ENCODE measurements at regions not wholly inside any gene's neighbourhood (a gene's known extent, or its start where the extent isn't known, plus 50 kb on each side); places are given as distances from the start of the nearest gene placed in this dataset.
A peak's percentile ranks its signal among the peaks of the same experiment; 100 is the strongest.
"Not testable (repeated sequence)": the region's sequence is repeated elsewhere in the genome, so short reads cannot be mapped to it uniquely, and the experiment has no call there.

- no peak for DNase-seq
These were observed 982.2 kb upstream of the EPHA6 start for GRCh38 chr3:95832146-95832545.

GRCh38 chr3:95860628-95861027, 953.8 kb upstream of the EPHA6 start:
- not testable (repeated sequence) for DNase-seq

- no peak for DNase-seq
These were observed 930.6 kb upstream of the EPHA6 start for GRCh38 chr3:95883801-95884200.

GRCh38 chr3:95886616-95887015, 927.8 kb upstream of the EPHA6 start:
- no peak for DNase-seq

GRCh38 chr3:95887114-95887513, 927.3 kb upstream of the EPHA6 start:
- DNase-seq, result no peak

GRCh38 chr3:95894820-95895219, 919.6 kb upstream of the EPHA6 start:
- no peak for DNase-seq

- DNase-seq, result no peak
These were observed 914.9 kb upstream of the EPHA6 start for GRCh38 chr3:95899494-95899893.

GRCh38 chr3:95899911-95900310, 914.5 kb upstream of the EPHA6 start:
- DNase-seq, result no peak

GRCh38 chr3:95901948-95902347, 912.4 kb upstream of the EPHA6 start:
- no peak for DNase-seq

- DNase-seq, result no peak
These were observed 909.2 kb upstream of the EPHA6 start for GRCh38 chr3:95905182-95905581.

GRCh38 chr3:95911767-95912166, 902.6 kb upstream of the EPHA6 start:
- no peak for DNase-seq

GRCh38 chr3:95923496-95924210, 890.7 kb upstream of the EPHA6 start:
- DNase-seq, result no peak

- no peak for DNase-seq
These were observed 887.4 kb upstream of the EPHA6 start for GRCh38 chr3:95926904-95927501.

GRCh38 chr3:95934181-95934580, 880.2 kb upstream of the EPHA6 start:
- no peak for DNase-seq

- DNase-seq, result no peak
These were observed 875.1 kb upstream of the EPHA6 start for GRCh38 chr3:95939235-95939809.

- no peak for DNase-seq
These were observed 848.6 kb upstream of the EPHA6 start for GRCh38 chr3:95965704-95966336.

GRCh38 chr3:95971573-95971972, 842.8 kb upstream of the EPHA6 start:
- no peak for DNase-seq

- no peak for DNase-seq
These were observed 820.1 kb upstream of the EPHA6 start for GRCh38 chr3:95994338-95994737.

GRCh38 chr3:96000966-96001365, 813.4 kb upstream of the EPHA6 start:
- no peak for DNase-seq

- DNase-seq, result no peak
These were observed 806.7 kb upstream of the EPHA6 start for GRCh38 chr3:96007650-96008195.

- DNase-seq, result no peak
These were observed 801.5 kb upstream of the EPHA6 start for GRCh38 chr3:96012939-96013338.

GRCh38 chr3:96017556-96017955, 796.8 kb upstream of the EPHA6 start:
- peak in 1 of 2 donors; percentile 21 for DNase-seq

- no peak for DNase-seq
These were observed 791.7 kb upstream of the EPHA6 start for GRCh38 chr3:96022676-96023075.

GRCh38 chr3:96027718-96028117, 786.7 kb upstream of the EPHA6 start:
- DNase-seq, result no peak

All from hippocampal formation (tissue), 2 donors.